ENCODE measurements at regions not wholly inside any gene's neighbourhood (a gene's known extent, or its start where the extent isn't known, plus 50 kb on each side); places are given as distances from the start of the nearest gene placed in this dataset.
"Not testable (repeated sequence)": the region's sequence is repeated elsewhere in the genome, so short reads cannot be mapped to it uniquely, and the experiment has no call there.

GRCh38 chr18:70389036-70389435 is 100.2 kb downstream of the SOCS6 start:
- not testable (repeated sequence) for TF ChIP-seq CHD2 (IDR thresholded peaks at IDR 0.05; ENCODE audit: low read length, partially characterized antibody); GATA3 (IDR thresholded peaks at IDR 0.05; ENCODE audit: borderline replicate concordance); RFX5 (IDR thresholded peaks at IDR 0.05); EP300 (IDR thresholded peaks at IDR 0.05)
- TF ChIP-seq, protein P1, sequence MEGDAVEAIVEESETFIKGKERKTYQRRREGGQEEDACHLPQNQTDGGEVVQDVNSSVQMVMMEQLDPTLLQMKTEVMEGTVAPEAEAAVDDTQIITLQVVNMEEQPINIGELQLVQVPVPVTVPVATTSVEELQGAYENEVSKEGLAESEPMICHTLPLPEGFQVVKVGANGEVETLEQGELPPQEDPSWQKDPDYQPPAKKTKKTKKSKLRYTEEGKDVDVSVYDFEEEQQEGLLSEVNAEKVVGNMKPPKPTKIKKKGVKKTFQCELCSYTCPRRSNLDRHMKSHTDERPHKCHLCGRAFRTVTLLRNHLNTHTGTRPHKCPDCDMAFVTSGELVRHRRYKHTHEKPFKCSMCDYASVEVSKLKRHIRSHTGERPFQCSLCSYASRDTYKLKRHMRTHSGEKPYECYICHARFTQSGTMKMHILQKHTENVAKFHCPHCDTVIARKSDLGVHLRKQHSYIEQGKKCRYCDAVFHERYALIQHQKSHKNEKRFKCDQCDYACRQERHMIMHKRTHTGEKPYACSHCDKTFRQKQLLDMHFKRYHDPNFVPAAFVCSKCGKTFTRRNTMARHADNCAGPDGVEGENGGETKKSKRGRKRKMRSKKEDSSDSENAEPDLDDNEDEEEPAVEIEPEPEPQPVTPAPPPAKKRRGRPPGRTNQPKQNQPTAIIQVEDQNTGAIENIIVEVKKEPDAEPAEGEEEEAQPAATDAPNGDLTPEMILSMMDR (IDR thresholded peaks at IDR 0.05) = not testable (repeated sequence)
